Liver (tissue), 3 donors: ENCODE measurements at regions not wholly inside any gene's neighbourhood (a gene's known extent, or its start where the extent isn't known, plus 50 kb on each side); places are given as distances from the start of the nearest gene placed in this dataset.

Experiments
- ATF3 ChIP-seq: IDR thresholded peaks from 2 replicates; pipeline ENCODE4 v1.6.1; 2016; ENCODE audit warnings: antibody characterized with exemption
- CTCF ChIP-seq: fragments of 150-350 bp; IDR thresholded peaks from 2 replicates; pipeline ENCODE4 v1.5.1; 2017; ENCODE audit warnings: improper control_type of control experiment, low read depth, low read length; ENCODE audit not compliant: missing input control
- FOXA1 ChIP-seq: IDR thresholded peaks from 2 replicates; pipeline ENCODE4 v1.6.1; 2016; ENCODE audit warnings: antibody characterized with exemption
- JUND ChIP-seq, 2 donors: IDR thresholded peaks; 2 replicates each; pipeline ENCODE4 v1.6.1; 2016; ENCODE audit warnings: antibody characterized with exemption in 2 of 2
- MAX ChIP-seq: IDR thresholded peaks from 2 replicates; pipeline ENCODE4 v1.6.1; 2016; ENCODE audit warnings: antibody characterized with exemption
- RAD21 ChIP-seq, 2 donors: IDR thresholded peaks; 2 replicates each; pipeline ENCODE4 v1.6.1; 2016; ENCODE audit warnings: antibody characterized with exemption in 2 of 2, mild to moderate bottlenecking in 2 of 2
- TAF1 ChIP-seq: conservative IDR thresholded peaks from 2 replicates; pipeline ENCODE4 v1.6.1; 2016; ENCODE audit warnings: antibody characterized with exemption, mild to moderate bottlenecking
- donor health status: healthy.
- donor health status: healthy.

- TF ChIP-seq MAX, result no peak
- no peak for TF ChIP-seq CTCF
- no peak for TF ChIP-seq RAD21 (IDR thresholded peaks at IDR 0.05)
- no peak for TF ChIP-seq FOXA1
- TF ChIP-seq TAF1, result no peak
- TF ChIP-seq ATF3, result no peak
- no peak for TF ChIP-seq JUND (IDR thresholded peaks at IDR 0.05)
Measured at GRCh38 chr14:29301571-29301970, 535.0 kb downstream of the FOXG1 start.
